DND-41 (cell line): ENCODE measurements at regions not wholly inside any gene's neighbourhood (a gene's known extent, or its start where the extent isn't known, plus 50 kb on each side); places are given as distances from the start of the nearest gene placed in this dataset.

ENCODE experiments used
- ATAC-seq: fragments of 200-7000 bp; cut with Tn5 transposase; 3 replicates; pipeline ENCODE4 v1.9.1; 2021; ENCODE audit warnings: low read depth; ENCODE audit not compliant: insufficient read depth
- DNase-seq: peaks from one replicate; pipeline ENCODE4 v3.0.0-alpha.2; 2020
- H2AFZ ChIP-seq: 2 replicates; pipeline ENCODE4 v1.6.0; 2012; ENCODE audit warnings: low read depth, low read length
- H3K27ac ChIP-seq: 2 replicates; pipeline ENCODE4 v1.5.1; 2012; ENCODE audit warnings: low read length, inconsistent platforms
- H3K27me3 ChIP-seq: fragments of 200-600 bp; sonication (generic); 2 replicates; pipeline ENCODE4 v1.6.0; 2012; ENCODE audit warnings: low read length, mild to moderate bottlenecking, inconsistent platforms; ENCODE audit not compliant: insufficient read depth, poor library complexity
- H3K36me3 ChIP-seq: 2 replicates; pipeline ENCODE4 v1.5.1; 2012; ENCODE audit warnings: low read length, inconsistent platforms; ENCODE audit not compliant: insufficient read depth
- H3K4me1 ChIP-seq: 2 replicates; pipeline ENCODE4 v1.5.1; 2012; ENCODE audit warnings: mild to moderate bottlenecking, low read length; ENCODE audit not compliant: insufficient read depth
- H3K4me2 ChIP-seq: 2 replicates; pipeline ENCODE4 v1.6.0; 2012; ENCODE audit warnings: mild to moderate bottlenecking, moderate library complexity, low read length, inconsistent platforms; ENCODE audit not compliant: insufficient read depth
- H3K4me3 ChIP-seq, 2 experiments: fragments of 200-600 bp in 1 of 2; shearing (Covaris generic) in 1 of 2; 2 replicates each; pipeline ENCODE4 v1.5.1; 2012 to 2016; ENCODE audit warnings: inconsistent platforms in 2 of 2, low read length in 2 of 2, mild to moderate bottlenecking in 2 of 2, low read depth in 1 of 2, moderate library complexity in 1 of 2
- H3K79me2 ChIP-seq: 2 replicates; pipeline ENCODE4 v1.6.0; 2012; ENCODE audit warnings: low read length, inconsistent platforms; ENCODE audit not compliant: insufficient read depth
- H3K9ac ChIP-seq: 2 replicates; pipeline ENCODE4 v1.6.0; 2012; ENCODE audit warnings: low read depth, mild to moderate bottlenecking, inconsistent platforms, low read length, moderate library complexity
- H3K9me3 ChIP-seq: 2 replicates; pipeline ENCODE4 v1.5.1; 2012; ENCODE audit warnings: low read length, moderate library complexity, mild to moderate bottlenecking, inconsistent platforms; ENCODE audit not compliant: insufficient read depth, severe bottlenecking
- H4K20me1 ChIP-seq: 2 replicates; pipeline ENCODE4 v1.6.0; 2012; ENCODE audit warnings: low read length; ENCODE audit not compliant: insufficient read depth
- EZH2 ChIP-seq: IDR thresholded peaks from 3 replicates; pipeline ENCODE4 v1.6.1; 2012; ENCODE audit warnings: borderline replicate concordance, low read depth, mild to moderate bottlenecking, moderate library complexity, low read length, inconsistent platforms; ENCODE audit not compliant: severe bottlenecking
- TF ChIP-seq, protein P1 (sequence below): IDR thresholded peaks from 2 replicates; pipeline ENCODE4 v1.5.1; 2012; ENCODE audit warnings: borderline replicate concordance, low read length, moderate library complexity, mild to moderate bottlenecking; ENCODE audit not compliant: poor library complexity, severe bottlenecking; ENCODE audit errors: extremely low read depth

DNA sequence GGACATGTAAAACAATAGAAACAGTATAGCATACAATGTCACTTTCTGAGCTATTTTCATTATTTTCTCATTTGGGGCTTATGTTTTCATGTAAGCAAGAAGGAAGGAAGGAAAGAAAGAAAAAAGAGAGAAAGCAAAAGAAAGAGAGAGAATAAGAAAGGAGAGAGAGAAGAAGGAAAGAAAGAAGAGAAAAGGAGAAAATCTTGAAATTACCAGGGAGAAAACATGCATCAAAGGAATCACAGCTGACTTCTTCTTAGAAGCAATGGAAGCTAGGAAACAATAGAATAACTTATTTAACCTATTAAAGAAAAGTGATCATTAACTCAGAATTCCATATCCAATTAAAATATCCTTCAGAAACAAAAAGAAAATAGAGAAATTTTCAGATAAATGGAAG, 471.5 kb downstream of the OCA2 start:
- TF ChIP-seq, protein P1, sequence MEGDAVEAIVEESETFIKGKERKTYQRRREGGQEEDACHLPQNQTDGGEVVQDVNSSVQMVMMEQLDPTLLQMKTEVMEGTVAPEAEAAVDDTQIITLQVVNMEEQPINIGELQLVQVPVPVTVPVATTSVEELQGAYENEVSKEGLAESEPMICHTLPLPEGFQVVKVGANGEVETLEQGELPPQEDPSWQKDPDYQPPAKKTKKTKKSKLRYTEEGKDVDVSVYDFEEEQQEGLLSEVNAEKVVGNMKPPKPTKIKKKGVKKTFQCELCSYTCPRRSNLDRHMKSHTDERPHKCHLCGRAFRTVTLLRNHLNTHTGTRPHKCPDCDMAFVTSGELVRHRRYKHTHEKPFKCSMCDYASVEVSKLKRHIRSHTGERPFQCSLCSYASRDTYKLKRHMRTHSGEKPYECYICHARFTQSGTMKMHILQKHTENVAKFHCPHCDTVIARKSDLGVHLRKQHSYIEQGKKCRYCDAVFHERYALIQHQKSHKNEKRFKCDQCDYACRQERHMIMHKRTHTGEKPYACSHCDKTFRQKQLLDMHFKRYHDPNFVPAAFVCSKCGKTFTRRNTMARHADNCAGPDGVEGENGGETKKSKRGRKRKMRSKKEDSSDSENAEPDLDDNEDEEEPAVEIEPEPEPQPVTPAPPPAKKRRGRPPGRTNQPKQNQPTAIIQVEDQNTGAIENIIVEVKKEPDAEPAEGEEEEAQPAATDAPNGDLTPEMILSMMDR: no peak
- TF ChIP-seq EZH2: no peak
- Histone ChIP-seq H3K4me1 (no peaks in the 10 kb centered on the region), H3K79me2 (no peaks in the 10 kb centered on the region), H3K27ac (no peak overlapping the region), H4K20me1 (no peaks in the 10 kb centered on the region), H3K9me3 (no peaks in the 10 kb centered on the region), H3K9ac (no peak overlapping the region), H3K4me3 (no peak overlapping the region), H3K4me2 (no peak overlapping the region), H3K36me3 (no peaks in the 10 kb centered on the region), H2AFZ (no peak overlapping the region), H3K27me3 (no peaks in the 10 kb centered on the region)
- DNase-seq (no peak), ATAC-seq (no peak)

- H4K20me1 ChIP-seq: no peaks in the 10 kb centered on the region
- no peaks in the 10 kb centered on the region for H3K36me3 ChIP-seq
- H2AFZ ChIP-seq: no peak overlapping the region
- no peak for ATAC-seq
- H3K9me3 ChIP-seq: no peaks in the 10 kb centered on the region
- H3K27ac ChIP-seq: no peak overlapping the region
- TF ChIP-seq, protein P1: no peak
- no peak for TF ChIP-seq EZH2
- DNase-seq: no peak
- no peak overlapping the region for H3K4me3 ChIP-seq
- H3K4me1 ChIP-seq: no peaks in the 10 kb centered on the region
- no peaks in the 10 kb centered on the region for H3K27me3 ChIP-seq
- H3K79me2 ChIP-seq: no peaks in the 10 kb centered on the region
- H3K4me2 ChIP-seq: no peak overlapping the region
- H3K9ac ChIP-seq: no peak overlapping the region
These were observed 475.4 kb downstream of the OCA2 start for GRCh38 chr15:27623560-27624305.

DNA sequence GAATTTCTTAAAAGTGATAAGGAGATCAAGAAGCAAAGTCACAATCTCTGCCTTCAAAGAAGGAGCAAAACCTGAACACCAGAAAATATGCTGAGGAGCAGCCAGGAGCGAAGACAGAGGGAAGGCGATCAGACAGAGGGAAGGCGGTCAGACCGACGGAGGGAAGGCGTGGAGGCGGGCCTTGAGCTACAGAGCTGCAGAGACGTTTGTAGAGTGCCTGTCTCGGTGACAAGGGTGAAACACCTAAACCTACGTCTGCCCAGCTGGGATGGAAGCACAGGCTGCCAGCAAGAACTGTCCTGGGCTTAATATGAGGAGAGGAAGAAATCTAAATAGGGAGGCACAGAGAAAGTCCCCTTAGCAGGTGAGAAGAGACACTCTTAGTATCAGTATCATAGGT, 476.0 kb downstream of the OCA2 start:
- H3K4me1 ChIP-seq: no peaks in the 10 kb centered on the region
- no peak overlapping the region for H3K9ac ChIP-seq
- DNase-seq (no peak), ATAC-seq (no peak)
- no peak overlapping the region for H3K4me3 ChIP-seq
- no peak overlapping the region for H3K27ac ChIP-seq
- no peak overlapping the region for H2AFZ ChIP-seq
- no peaks in the 10 kb centered on the region for H3K9me3 ChIP-seq
- H3K27me3 ChIP-seq: no peaks in the 10 kb centered on the region
- no peaks in the 10 kb centered on the region for H3K79me2 ChIP-seq
- TF ChIP-seq, protein P1: no peak
- TF ChIP-seq EZH2: no peak
- no peaks in the 10 kb centered on the region for H4K20me1 ChIP-seq
- H3K4me2 ChIP-seq: no peak overlapping the region
- H3K36me3 ChIP-seq: no peaks in the 10 kb centered on the region
